ACC112 (cell line): ENCODE measurements at regions not wholly inside any gene's neighbourhood (a gene's known extent, or its start where the extent isn't known, plus 50 kb on each side); places are given as distances from the start of the nearest gene placed in this dataset.
A peak's percentile ranks its signal among the peaks of the same experiment; 100 is the strongest.

ENCODE experiments used
- H2AFZ ChIP-seq: fragments of 200-600 bp; sonication (generic); one replicate; pipeline ENCODE4 v1.6.0; 2017; ENCODE audit warnings: antibody characterized with exemption, low read length; ENCODE audit not compliant: unreplicated experiment
- H3K27ac ChIP-seq: fragments of 200-600 bp; sonication (generic); 2 replicates; pipeline ENCODE4 v1.5.1; 2014; ENCODE audit warnings: low read depth, mild to moderate bottlenecking, antibody characterized with exemption, low read length, moderate library complexity
- H3K27me3 ChIP-seq: fragments of 200-600 bp; sonication (generic); 2 replicates; pipeline ENCODE4 v1.6.1; 2014; ENCODE audit warnings: mild to moderate bottlenecking, antibody characterized with exemption, low read length, moderate library complexity, mixed read lengths; ENCODE audit not compliant: insufficient read depth
- H3K36me3 ChIP-seq: fragments of 200-600 bp; sonication (generic); 2 replicates; pipeline ENCODE4 v1.6.1; 2016; ENCODE audit warnings: mild to moderate bottlenecking, antibody characterized with exemption, low read length, moderate library complexity, mixed read lengths; ENCODE audit not compliant: insufficient read depth
- H3K4me1 ChIP-seq: fragments of 200-600 bp; sonication (generic); one replicate; pipeline ENCODE4 v1.6.1; 2016; ENCODE audit warnings: low read length, mixed read lengths; ENCODE audit not compliant: insufficient read depth, unreplicated experiment, control insufficient read depth
- H3K4me3 ChIP-seq: fragments of 200-600 bp; sonication (generic); 2 replicates; pipeline ENCODE4 v1.5.1; 2014; ENCODE audit warnings: mild to moderate bottlenecking, low read depth, low read length
- H3K79me2 ChIP-seq: fragments of 200-600 bp; sonication (generic); one replicate; pipeline ENCODE4 v1.6.0; 2016; ENCODE audit warnings: low read length; ENCODE audit not compliant: control insufficient read depth, unreplicated experiment, insufficient read depth

GRCh38 chr12:33588725-33589405, 149.2 kb upstream of the SYT10 start:
- H3K4me3 ChIP-seq = peak overlapping the region; percentile 68
- no peaks in the 10 kb centered on the region for H3K36me3 ChIP-seq
- no peaks in the 10 kb centered on the region for H3K27me3 ChIP-seq
- H3K27ac ChIP-seq = peak overlapping the region; percentile 94
- H2AFZ ChIP-seq = peak overlapping the region; percentile 58
- H3K79me2 ChIP-seq = no peaks in the 10 kb centered on the region
- peaks cover 26% of the 10 kb centered on the region for H3K4me1 ChIP-seq

GRCh38 chr12:33589576-33590114, 150.0 kb upstream of the SYT10 start:
- Histone ChIP-seq H3K79me2 (no peaks in the 10 kb centered on the region), H3K27ac (no peak overlapping the region), H3K36me3 (no peaks in the 10 kb centered on the region), H3K4me3 (no peak overlapping the region), H3K4me1 (peaks cover 26% of the 10 kb centered on the region), H2AFZ (no peak overlapping the region), H3K27me3 (no peaks in the 10 kb centered on the region)

- Histone ChIP-seq H3K4me1 (peaks cover 4% of the 10 kb centered on the region), H3K27me3 (no peaks in the 10 kb centered on the region), H3K79me2 (no peaks in the 10 kb centered on the region)
These were observed 154.1 kb upstream of the SYT10 start for GRCh38 chr12:33593753-33594152.

GRCh38 chr12:33596061-33596460, 156.4 kb upstream of the SYT10 start:
- H2AFZ ChIP-seq = no peak overlapping the region
- H3K36me3 ChIP-seq = no peaks in the 10 kb centered on the region
- H3K27me3 ChIP-seq = no peaks in the 10 kb centered on the region
- no peak overlapping the region for H3K4me3 ChIP-seq
- H3K79me2 ChIP-seq = no peaks in the 10 kb centered on the region
- H3K4me1 ChIP-seq = no peaks in the 10 kb centered on the region
- no peak overlapping the region for H3K27ac ChIP-seq

More at GRCh38 chr12:33593753-33594152, 154.1 kb upstream of the SYT10 start:
- Histone ChIP-seq H3K27ac (no peak overlapping the region), H2AFZ (no peak overlapping the region), H3K36me3 (no peaks in the 10 kb centered on the region), H3K4me3 (no peak overlapping the region)

- no peaks in the 10 kb centered on the region for H3K36me3 ChIP-seq
- no peaks in the 10 kb centered on the region for H3K79me2 ChIP-seq
- H3K4me1 ChIP-seq = no peaks in the 10 kb centered on the region
- H3K4me3 ChIP-seq = no peak overlapping the region
- H2AFZ ChIP-seq = no peak overlapping the region
- no peak overlapping the region for H3K27ac ChIP-seq
- no peaks in the 10 kb centered on the region for H3K27me3 ChIP-seq
These were observed 157.2 kb upstream of the SYT10 start for GRCh38 chr12:33596814-33597213.

GRCh38 chr12:33602515-33602914, 162.9 kb upstream of the SYT10 start:
- H3K36me3 ChIP-seq = no peaks in the 10 kb centered on the region
- no peak overlapping the region for H3K4me3 ChIP-seq
- no peaks in the 10 kb centered on the region for H3K79me2 ChIP-seq
- no peak overlapping the region for H2AFZ ChIP-seq
- no peaks in the 10 kb centered on the region for H3K27me3 ChIP-seq
- H3K27ac ChIP-seq = no peak overlapping the region
- no peaks in the 10 kb centered on the region for H3K4me1 ChIP-seq

- H3K36me3 ChIP-seq = no peaks in the 10 kb centered on the region
- H3K4me3 ChIP-seq = no peak overlapping the region
- no peaks in the 10 kb centered on the region for H3K4me1 ChIP-seq
- no peaks in the 10 kb centered on the region for H3K79me2 ChIP-seq
- no peak overlapping the region for H3K27ac ChIP-seq
- H3K27me3 ChIP-seq = no peaks in the 10 kb centered on the region
- H2AFZ ChIP-seq = no peak overlapping the region
These were observed 166.1 kb upstream of the SYT10 start for GRCh38 chr12:33605757-33606156.

GRCh38 chr12:33609910-33610309, 170.3 kb upstream of the SYT10 start:
- H3K36me3 ChIP-seq = no peaks in the 10 kb centered on the region
- no peak overlapping the region for H3K27ac ChIP-seq
- no peak overlapping the region for H3K4me3 ChIP-seq
- H3K27me3 ChIP-seq = no peaks in the 10 kb centered on the region
- no peaks in the 10 kb centered on the region for H3K4me1 ChIP-seq
- H3K79me2 ChIP-seq = no peaks in the 10 kb centered on the region
- H2AFZ ChIP-seq = no peak overlapping the region

GRCh38 chr12:33614630-33615029, 175.0 kb upstream of the SYT10 start:
- H3K4me1 ChIP-seq = no peaks in the 10 kb centered on the region
- H3K27ac ChIP-seq = no peak overlapping the region
- no peak overlapping the region for H2AFZ ChIP-seq
- H3K36me3 ChIP-seq = no peaks in the 10 kb centered on the region
- H3K79me2 ChIP-seq = no peaks in the 10 kb centered on the region
- no peaks in the 10 kb centered on the region for H3K27me3 ChIP-seq
- no peak overlapping the region for H3K4me3 ChIP-seq

GRCh38 chr12:33617218-33617617, 177.6 kb upstream of the SYT10 start:
- Histone ChIP-seq H3K27ac (no peak overlapping the region), H2AFZ (no peak overlapping the region)

GRCh38 chr12:33628087-33628486, 188.5 kb upstream of the SYT10 start:
- Histone ChIP-seq H3K4me3 (no peak overlapping the region), H3K36me3 (no peaks in the 10 kb centered on the region), H3K27ac (no peak overlapping the region), H2AFZ (no peak overlapping the region), H3K27me3 (peaks cover 43% of the 10 kb centered on the region), H3K79me2 (no peaks in the 10 kb centered on the region), H3K4me1 (no peaks in the 10 kb centered on the region)

More at GRCh38 chr12:33617218-33617617, 177.6 kb upstream of the SYT10 start:
- Histone ChIP-seq H3K4me1 (no peaks in the 10 kb centered on the region), H3K36me3 (no peaks in the 10 kb centered on the region), H3K4me3 (no peak overlapping the region), H3K27me3 (peaks cover 12% of the 10 kb centered on the region; the same call in 1 of the 2 replicates), H3K79me2 (no peaks in the 10 kb centered on the region)
